Breast epithelium (tissue), 4 donors: ENCODE measurements at regions not wholly inside any gene's neighbourhood (a gene's known extent, or its start where the extent isn't known, plus 50 kb on each side); places are given as distances from the start of the nearest gene placed in this dataset.

Experiments used
- DNase-seq, 2 donors: peaks; one replicate each; pipeline ENCODE4 v3.0.0-alpha.2; 2019; ENCODE audit warnings: low spot score in 2 of 2
- H3K27ac ChIP-seq, 2 donors: fragments of 200-600 bp; sonication (generic) in 1 of 2; one replicate each; pipeline ENCODE4 v1.5.1; 2016 to 2019; ENCODE audit warnings: mild to moderate bottlenecking in 1 of 2
- H3K27me3 ChIP-seq, 2 donors: fragments of 200-600 bp; sonication (generic) in 1 of 2; one replicate each; pipeline versions ENCODE4 v1.5.1 to v1.6.0; 2017 to 2019; ENCODE audit warnings: control low read depth in 1 of 2, mild to moderate bottlenecking in 1 of 2
- H3K36me3 ChIP-seq: fragments of 200-600 bp; one replicate; pipeline ENCODE4 v1.5.1; 2019
- H3K4me1 ChIP-seq, 2 donors: fragments of 200-600 bp; sonication (generic); one replicate each; pipeline ENCODE4 v1.5.1; 2016 to 2019; ENCODE audit warnings: control low read depth in 1 of 2
- H3K4me3 ChIP-seq, 3 donors: fragments of 200-600 bp; sonication (generic); 1 replicate in 2 of 3; 2 replicates in 1 of 3; pipeline ENCODE4 v1.5.1; 2016 to 2019; ENCODE audit warnings: mild to moderate bottlenecking in 3 of 3, moderate library complexity in 2 of 3
- H3K9me3 ChIP-seq, 2 donors: fragments of 200-600 bp; sonication (generic) in 1 of 2; one replicate each; pipeline ENCODE4 v1.5.1; 2016 to 2019; ENCODE audit warnings: control low read depth in 1 of 2
- POLR2A ChIP-seq: fragments of 450-650 bp; IDR thresholded peaks from one replicate; pipeline ENCODE4 v1.6.1; 2016; ENCODE audit warnings: antibody characterized with exemption, mild to moderate bottlenecking, moderate library complexity
- POLR2AphosphoS5 ChIP-seq, 3 donors: sonication (generic); formaldehyde crosslinking; IDR thresholded peaks; one replicate each; pipeline ENCODE4 v1.6.1; 2017; ENCODE audit warnings: antibody characterized with exemption in 3 of 3
- intact Hi-C: fragments of 100-400 bp; cut with DNase I; formaldehyde crosslinking; loops from one replicate; pipeline ENCODE4 v1.15.1; 2023; ENCODE audit warnings: low total_unique reads
- TF ChIP-seq, protein P1 (sequence below), 3 donors: fragments of 450-650 bp; IDR thresholded peaks; one replicate each; pipeline ENCODE4 v1.5.1; 2016 to 2017; ENCODE audit warnings: antibody characterized with exemption in 3 of 3, mild to moderate bottlenecking in 3 of 3, moderate library complexity in 3 of 3

DNA sequence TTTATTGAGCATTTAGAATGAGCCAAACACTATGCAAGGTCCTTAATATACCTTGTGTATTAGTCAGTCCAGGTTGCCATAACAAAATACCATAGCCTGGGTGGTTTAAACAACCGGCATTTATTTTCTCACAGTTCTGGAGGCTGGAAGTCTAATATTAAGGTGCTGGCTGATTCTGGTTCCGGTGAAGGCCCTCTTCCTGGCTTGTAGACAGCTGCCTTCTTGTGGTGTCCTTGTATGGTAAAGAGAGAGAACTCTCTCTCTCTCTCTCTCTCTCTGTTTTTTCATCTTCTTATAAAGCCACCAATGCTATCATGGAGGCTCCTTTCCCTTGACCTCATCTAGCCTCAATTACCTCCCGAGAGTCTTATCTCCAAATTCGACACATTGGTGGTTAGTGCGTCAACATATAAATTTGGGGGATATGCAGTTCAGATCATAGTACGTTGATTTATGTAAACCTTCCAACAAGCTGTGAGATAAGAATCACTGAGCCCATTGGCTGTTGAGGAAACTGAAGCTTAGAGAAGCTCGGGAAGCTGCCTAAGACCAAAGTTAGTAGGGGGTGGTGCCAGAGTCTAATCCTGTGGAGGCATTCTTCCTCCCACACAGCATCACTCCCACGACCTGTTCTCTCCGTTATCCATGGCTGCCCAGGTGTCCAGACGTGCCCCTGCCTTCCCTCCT is 298.0 kb upstream of the PROK2 start:
- TF ChIP-seq POLR2AphosphoS5 (IDR thresholded peaks at IDR 0.05) (no peak), POLR2A (no peak)
- TF ChIP-seq, protein P1, sequence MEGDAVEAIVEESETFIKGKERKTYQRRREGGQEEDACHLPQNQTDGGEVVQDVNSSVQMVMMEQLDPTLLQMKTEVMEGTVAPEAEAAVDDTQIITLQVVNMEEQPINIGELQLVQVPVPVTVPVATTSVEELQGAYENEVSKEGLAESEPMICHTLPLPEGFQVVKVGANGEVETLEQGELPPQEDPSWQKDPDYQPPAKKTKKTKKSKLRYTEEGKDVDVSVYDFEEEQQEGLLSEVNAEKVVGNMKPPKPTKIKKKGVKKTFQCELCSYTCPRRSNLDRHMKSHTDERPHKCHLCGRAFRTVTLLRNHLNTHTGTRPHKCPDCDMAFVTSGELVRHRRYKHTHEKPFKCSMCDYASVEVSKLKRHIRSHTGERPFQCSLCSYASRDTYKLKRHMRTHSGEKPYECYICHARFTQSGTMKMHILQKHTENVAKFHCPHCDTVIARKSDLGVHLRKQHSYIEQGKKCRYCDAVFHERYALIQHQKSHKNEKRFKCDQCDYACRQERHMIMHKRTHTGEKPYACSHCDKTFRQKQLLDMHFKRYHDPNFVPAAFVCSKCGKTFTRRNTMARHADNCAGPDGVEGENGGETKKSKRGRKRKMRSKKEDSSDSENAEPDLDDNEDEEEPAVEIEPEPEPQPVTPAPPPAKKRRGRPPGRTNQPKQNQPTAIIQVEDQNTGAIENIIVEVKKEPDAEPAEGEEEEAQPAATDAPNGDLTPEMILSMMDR (IDR thresholded peaks at IDR 0.05): no peak
- Histone ChIP-seq H3K4me3 (no peak overlapping the region), H3K27ac (no peak overlapping the region), H3K27me3 (no peaks in the 10 kb centered on the region), H3K9me3 (no peaks in the 10 kb centered on the region), H3K4me1 (peaks cover 0 to 3% of the 10 kb centered on the region in 2 donors), H3K36me3 (no peaks in the 10 kb centered on the region)
- intact Hi-C loops: no loop called here
- no peak for DNase-seq

GRCh38 chr3:72082186-72082715 is 297.3 kb upstream of the PROK2 start:
- Histone ChIP-seq H3K4me1 (peaks cover 0 to 6% of the 10 kb centered on the region in 2 donors), H3K27me3 (no peaks in the 10 kb centered on the region), H3K9me3 (no peaks in the 10 kb centered on the region), H3K27ac (no peak overlapping the region), H3K36me3 (no peaks in the 10 kb centered on the region), H3K4me3 (no peak overlapping the region)
- DNase-seq: no peak
- intact Hi-C loops: no loop called here
- TF ChIP-seq POLR2A (no peak), POLR2AphosphoS5 (IDR thresholded peaks at IDR 0.05) (peak in 1 of 3 donors; percentile 65)

DNA sequence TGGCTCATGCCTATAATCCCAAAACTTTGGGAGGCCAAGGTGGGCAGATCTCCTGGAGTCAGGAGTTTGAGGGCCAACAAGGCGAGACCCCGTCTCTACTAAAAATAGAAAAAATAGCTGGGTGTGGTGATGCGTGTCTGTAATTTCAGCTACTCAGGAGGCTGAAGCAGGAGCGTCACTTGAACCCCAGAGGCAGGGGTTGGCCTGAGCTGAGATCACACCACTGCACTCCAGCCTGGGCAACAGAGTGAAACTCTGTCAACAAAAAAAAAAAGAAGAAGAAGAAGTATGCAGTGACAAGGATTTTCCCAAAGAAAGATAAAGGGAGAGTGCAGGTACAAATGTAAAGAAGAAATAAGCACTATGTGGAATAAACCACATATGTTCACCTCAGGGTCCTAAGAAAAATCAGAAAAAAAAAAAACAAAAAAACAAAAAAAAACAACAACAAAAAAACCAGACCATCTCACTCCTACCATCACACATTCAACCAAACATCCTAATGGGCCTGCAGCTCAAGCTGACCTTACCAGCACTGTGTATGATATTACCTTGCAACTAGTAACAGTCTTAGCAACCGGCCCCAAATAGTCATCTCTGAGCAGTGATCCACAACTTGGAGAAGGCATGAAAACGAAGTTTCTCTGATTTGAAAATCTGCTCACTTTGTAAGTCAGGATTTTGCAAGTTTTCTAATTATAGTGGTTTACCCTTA is 296.7 kb upstream of the PROK2 start:
- no peak for DNase-seq
- H3K27ac ChIP-seq: no peak overlapping the region
- no peaks in the 10 kb centered on the region for H3K27me3 ChIP-seq
- H3K4me3 ChIP-seq: no peak overlapping the region
- TF ChIP-seq POLR2AphosphoS5 (IDR thresholded peaks at IDR 0.05) (no peak), POLR2A (no peak)
- TF ChIP-seq, protein P1 (IDR thresholded peaks at IDR 0.05): no peak
- H3K36me3 ChIP-seq: no peaks in the 10 kb centered on the region
- peaks cover 0 to 6% of the 10 kb centered on the region in 2 donors for H3K4me1 ChIP-seq
- intact Hi-C loops: no loop called here
- peaks cover 0 to under 1% of the 10 kb centered on the region in 2 donors for H3K9me3 ChIP-seq

DNA sequence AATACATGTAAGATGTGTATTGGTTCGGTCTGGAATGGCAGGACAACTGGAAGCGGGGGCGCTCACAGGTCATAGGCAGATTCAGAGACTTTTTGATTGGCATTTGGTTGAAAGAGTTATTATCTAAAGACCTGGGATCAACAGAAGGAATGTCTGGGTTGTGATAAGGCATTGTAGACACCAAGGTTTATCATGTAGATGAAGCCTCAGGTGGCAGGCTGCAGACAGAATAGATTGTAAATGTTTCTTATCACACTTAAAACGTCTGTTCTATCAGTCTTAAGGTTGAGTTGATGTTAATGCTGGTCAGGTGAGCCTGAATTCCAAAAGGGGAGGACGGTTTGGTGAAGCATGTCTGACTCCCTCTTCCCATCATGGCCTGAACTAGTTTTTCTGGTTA is 295.9 kb upstream of the PROK2 start:
- intact Hi-C loops: no loop called here
- H3K27me3 ChIP-seq: no peaks in the 10 kb centered on the region

DNA sequence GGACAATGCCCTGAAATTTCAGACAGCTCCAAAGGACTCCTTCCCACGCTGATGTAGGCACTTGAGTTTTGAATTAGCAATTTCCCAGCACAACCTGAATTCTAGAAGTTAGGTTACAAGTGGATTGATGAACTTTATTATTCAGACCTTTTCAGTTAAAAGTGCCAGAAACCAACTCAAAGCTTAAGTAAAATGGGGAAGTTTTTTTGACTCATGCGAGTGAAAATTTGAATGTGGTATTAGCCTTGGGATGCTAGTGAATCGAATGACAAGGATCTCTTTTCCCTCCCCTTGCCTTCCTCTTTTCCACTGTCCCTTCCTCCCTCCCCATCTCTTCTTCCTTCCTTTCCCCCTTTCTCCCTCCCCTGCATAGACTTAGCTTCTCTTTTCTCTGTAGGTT is 295.1 kb upstream of the PROK2 start:
- TF ChIP-seq, protein P1 (IDR thresholded peaks at IDR 0.05): no peak
- TF ChIP-seq POLR2A: no peak
- no peak for TF ChIP-seq POLR2AphosphoS5 (IDR thresholded peaks at IDR 0.05)
- Histone ChIP-seq H3K27me3 (no peaks in the 10 kb centered on the region), H3K4me1 (peaks cover 0 to 6% of the 10 kb centered on the region in 2 donors), H3K27ac (no peak overlapping the region), H3K4me3 (no peak overlapping the region), H3K9me3 (peaks cover 0 to 13% of the 10 kb centered on the region in 2 donors), H3K36me3 (no peaks in the 10 kb centered on the region)
- no peak for DNase-seq
- intact Hi-C loops: no loop called here

More for the DNA sequence above, 295.9 kb upstream of the PROK2 start:
- H3K9me3 ChIP-seq: peaks cover 0 to 7% of the 10 kb centered on the region in 2 donors
- TF ChIP-seq POLR2AphosphoS5 (IDR thresholded peaks at IDR 0.05) (no peak), POLR2A (no peak)
- TF ChIP-seq, protein P1 (IDR thresholded peaks at IDR 0.05): no peak
- H3K4me1 ChIP-seq: peaks cover 0 to 6% of the 10 kb centered on the region in 2 donors
- H3K36me3 ChIP-seq: no peaks in the 10 kb centered on the region
- DNase-seq: no peak
- H3K4me3 ChIP-seq: no peak overlapping the region
- no peak overlapping the region for H3K27ac ChIP-seq
